ENCODE measurements at regions not wholly inside any gene's neighbourhood (a gene's known extent, or its start where the extent isn't known, plus 50 kb on each side); places are given as distances from the start of the nearest gene placed in this dataset.

DNA sequence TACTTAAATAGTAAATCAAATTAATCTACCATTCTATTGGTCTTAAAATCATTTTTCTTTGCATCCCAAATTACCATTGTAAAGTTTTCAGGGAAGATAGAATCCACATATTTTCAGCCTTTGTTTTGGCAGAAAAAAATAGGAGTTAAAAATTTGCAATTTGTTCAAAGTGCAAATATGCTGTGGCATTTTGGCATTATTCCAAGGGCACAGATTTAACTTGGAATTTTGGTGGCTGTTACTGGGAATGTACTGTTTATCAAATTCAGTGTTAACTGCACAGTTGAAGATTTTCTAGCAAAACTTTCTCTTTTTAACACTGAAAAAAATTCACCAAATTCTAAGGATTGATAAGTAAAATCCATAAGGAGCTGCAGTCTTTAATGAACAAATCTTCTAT is 151.0 kb upstream of the HDAC9 start:
- TF ChIP-seq, protein P1, sequence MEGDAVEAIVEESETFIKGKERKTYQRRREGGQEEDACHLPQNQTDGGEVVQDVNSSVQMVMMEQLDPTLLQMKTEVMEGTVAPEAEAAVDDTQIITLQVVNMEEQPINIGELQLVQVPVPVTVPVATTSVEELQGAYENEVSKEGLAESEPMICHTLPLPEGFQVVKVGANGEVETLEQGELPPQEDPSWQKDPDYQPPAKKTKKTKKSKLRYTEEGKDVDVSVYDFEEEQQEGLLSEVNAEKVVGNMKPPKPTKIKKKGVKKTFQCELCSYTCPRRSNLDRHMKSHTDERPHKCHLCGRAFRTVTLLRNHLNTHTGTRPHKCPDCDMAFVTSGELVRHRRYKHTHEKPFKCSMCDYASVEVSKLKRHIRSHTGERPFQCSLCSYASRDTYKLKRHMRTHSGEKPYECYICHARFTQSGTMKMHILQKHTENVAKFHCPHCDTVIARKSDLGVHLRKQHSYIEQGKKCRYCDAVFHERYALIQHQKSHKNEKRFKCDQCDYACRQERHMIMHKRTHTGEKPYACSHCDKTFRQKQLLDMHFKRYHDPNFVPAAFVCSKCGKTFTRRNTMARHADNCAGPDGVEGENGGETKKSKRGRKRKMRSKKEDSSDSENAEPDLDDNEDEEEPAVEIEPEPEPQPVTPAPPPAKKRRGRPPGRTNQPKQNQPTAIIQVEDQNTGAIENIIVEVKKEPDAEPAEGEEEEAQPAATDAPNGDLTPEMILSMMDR (IDR thresholded peaks at IDR 0.05; ENCODE audit: insufficient read depth, low read depth, low read length, missing control alignments): no peak
- no peak for DNase-seq (ENCODE audit: low read depth)
- H3K4me3 ChIP-seq (ENCODE audit: low read depth, low read length): no peak overlapping the region

DNA sequence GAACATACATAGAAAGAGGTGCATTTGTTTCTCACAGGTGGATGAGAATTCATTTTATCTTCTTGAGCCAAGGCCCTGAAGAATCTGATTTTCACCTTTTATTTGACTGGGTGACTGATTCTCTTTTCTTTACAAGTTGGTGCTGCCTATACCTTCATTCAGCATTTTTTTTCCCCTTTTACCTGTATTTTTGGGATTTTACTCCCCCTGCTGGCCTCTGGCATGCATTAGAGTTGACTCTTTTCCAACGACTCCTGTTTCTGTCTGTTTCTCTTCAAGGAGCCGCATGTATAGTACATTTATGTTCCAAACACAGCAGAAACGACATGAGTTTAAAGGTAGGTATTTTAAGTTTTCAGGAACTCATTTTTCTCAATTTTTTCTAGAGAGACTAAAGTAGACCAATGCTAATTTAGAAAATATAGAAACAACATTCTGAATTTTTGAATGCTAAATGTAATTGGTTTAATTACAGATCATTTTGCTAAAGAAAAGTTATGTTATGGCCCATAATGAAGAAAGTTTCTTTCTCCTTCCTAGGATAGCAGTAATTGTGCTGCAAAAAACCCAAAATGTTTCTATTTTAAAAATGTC is 149.8 kb upstream of the HDAC9 start:
- TF ChIP-seq, protein P1 (IDR thresholded peaks at IDR 0.05; ENCODE audit: insufficient read depth, low read depth, low read length, missing control alignments): peak; percentile 65
- no peak overlapping the region for H3K4me3 ChIP-seq (ENCODE audit: low read depth, low read length)
- DNase-seq (ENCODE audit: low read depth): peak; percentile 41

DNA sequence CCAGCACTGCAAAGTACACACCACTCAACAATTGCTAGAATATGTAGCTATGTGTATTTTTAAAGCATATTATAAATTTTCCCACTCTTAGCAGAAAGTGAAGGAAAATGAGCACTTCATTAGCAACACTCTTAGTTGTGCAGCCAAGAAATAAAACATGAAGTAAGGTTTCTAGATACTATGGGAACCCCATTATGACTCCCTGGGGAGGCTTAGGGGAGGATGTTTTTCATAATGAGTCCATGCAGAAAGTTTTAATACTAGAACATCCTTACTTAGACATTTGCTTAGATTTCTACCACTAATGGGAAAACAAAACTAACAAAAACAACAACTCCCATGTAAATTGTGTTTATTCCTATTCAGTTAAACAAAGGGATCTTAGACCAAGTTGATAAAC is 148.4 kb upstream of the HDAC9 start:
- DNase-seq (ENCODE audit: low read depth): no peak
- no peak overlapping the region for H3K4me3 ChIP-seq (ENCODE audit: low read depth, low read length)
- TF ChIP-seq, protein P1 (IDR thresholded peaks at IDR 0.05; ENCODE audit: insufficient read depth, low read depth, low read length, missing control alignments): no peak

DNA sequence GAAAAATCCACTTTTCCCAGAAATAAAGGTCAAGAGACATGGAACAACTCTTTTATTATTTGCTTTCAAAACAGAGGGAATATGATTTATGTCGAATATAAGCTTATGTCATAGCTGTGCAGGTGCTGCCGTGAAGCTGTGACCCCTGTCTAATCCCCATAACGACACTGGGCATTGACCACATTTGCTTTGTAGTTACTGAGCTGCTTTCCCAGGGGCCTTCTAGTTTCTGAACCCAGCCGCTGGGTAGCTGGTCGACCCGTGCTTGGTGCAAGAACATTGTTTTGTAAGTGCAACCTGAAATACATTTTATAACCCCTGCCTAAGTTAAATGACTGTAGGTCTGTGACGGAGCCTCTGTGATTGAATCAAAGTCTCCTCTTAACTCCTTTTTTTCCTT is 144.9 kb upstream of the HDAC9 start:
- H3K4me3 ChIP-seq (ENCODE audit: low read depth, low read length): no peak overlapping the region
- TF ChIP-seq, protein P1 (IDR thresholded peaks at IDR 0.05; ENCODE audit: insufficient read depth, low read depth, low read length, missing control alignments): no peak
- DNase-seq (ENCODE audit: low read depth): no peak

DNA sequence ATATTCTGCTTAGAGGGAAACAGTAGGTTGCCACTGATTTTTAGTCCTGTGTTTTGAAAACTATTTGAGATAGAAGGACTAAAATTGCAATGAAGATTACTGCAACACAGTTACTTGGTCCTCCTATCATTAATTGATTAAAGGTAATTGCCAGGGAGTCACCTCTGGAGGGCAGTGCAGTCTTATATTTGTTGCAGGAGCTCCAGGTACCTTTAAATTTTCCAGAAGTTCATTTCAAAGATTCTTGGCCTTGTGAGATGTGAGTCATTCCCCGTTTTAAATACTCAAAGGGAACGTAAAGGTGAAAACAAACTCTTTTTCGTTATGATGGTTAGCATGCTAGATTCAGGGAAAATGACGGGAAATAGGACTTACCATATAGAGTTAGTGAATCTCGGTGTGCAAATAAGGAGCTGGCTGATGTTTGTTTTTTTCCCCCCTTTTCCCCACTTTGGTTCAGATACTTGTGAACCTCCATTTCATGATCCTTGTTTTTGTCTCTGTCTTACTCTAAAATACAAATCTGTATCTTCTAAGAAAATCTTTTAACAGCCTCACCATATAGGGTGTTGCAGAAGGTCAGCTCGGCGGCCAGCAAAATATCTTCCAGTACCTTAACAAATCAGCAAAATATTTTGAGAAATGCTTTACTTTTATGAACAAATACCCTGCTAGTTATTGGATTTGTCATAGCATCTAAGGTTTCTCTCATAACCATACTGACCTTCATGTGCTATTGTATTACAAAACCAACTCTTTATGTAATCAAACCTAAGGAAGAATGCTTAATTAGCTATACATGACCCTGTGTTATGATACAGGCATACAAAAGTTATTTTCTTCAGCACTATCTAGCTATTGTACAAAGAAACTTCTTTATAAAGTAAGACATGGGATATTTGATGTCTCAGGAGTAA is 143.0 kb upstream of the HDAC9 start:
- TF ChIP-seq, protein P1 (IDR thresholded peaks at IDR 0.05; ENCODE audit: insufficient read depth, low read depth, low read length, missing control alignments): peak; percentile 54
- no peak overlapping the region for H3K4me3 ChIP-seq (ENCODE audit: low read depth, low read length)
- peak; percentile 61 for DNase-seq (ENCODE audit: low read depth)

DNA sequence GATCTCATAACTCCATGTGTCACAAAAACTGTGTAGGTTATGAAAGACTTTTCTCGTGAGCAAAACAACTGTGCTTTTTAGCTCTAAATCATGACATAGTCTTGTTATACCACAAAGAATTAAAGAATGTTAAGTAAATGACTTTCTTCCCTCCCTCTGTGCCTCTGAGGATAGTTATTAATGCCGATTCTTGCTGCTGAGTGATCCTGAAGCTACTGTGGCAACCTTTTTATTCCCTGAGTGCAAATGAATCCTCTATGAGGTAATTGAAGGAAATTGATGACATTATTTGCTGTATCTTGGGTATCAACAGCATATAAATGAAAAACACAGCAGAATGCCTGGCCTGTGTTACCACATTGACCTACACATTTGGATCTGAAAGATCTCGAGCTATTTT is 142.2 kb upstream of the HDAC9 start:
- TF ChIP-seq, protein P1 (IDR thresholded peaks at IDR 0.05; ENCODE audit: insufficient read depth, low read depth, low read length, missing control alignments): no peak
- DNase-seq (ENCODE audit: low read depth): no peak
- no peak overlapping the region for H3K4me3 ChIP-seq (ENCODE audit: low read depth, low read length)
